ENCODE measurements at regions not wholly inside any gene's neighbourhood (a gene's known extent, or its start where the extent isn't known, plus 50 kb on each side); places are given as distances from the start of the nearest gene placed in this dataset.

- DNase-seq, result no peak
Measured at GRCh38 chr20:50344232-50345071, 153.8 kb downstream of the CEBPB start.

- DNase-seq, result no peak
Measured at GRCh38 chr20:50345712-50346373, 155.2 kb downstream of the CEBPB start.

GRCh38 chr20:50346374-50347283 lies 156.0 kb downstream of the CEBPB start:
- DNase-seq, result no peak

- DNase-seq, result no peak
Measured at GRCh38 chr20:50347284-50348063, 156.8 kb downstream of the CEBPB start.

- no peak for DNase-seq
Measured at GRCh38 chr20:50348096-50348495, 157.5 kb downstream of the CEBPB start.

- DNase-seq, result no peak
Measured at GRCh38 chr20:50350510-50351249, 159.5 kb upstream of the PTPN1 start.

GRCh38 chr20:50351541-50351940 lies 158.6 kb upstream of the PTPN1 start:
- no peak for DNase-seq

GRCh38 chr20:50353289-50353961 lies 156.8 kb upstream of the PTPN1 start:
- no peak for DNase-seq

GRCh38 chr20:50354721-50355589 lies 155.2 kb upstream of the PTPN1 start:
- DNase-seq, result no peak

- no peak for DNase-seq
Measured at GRCh38 chr20:50355590-50356524, 154.3 kb upstream of the PTPN1 start.

GRCh38 chr20:50356525-50356885 lies 153.7 kb upstream of the PTPN1 start:
- DNase-seq, result no peak

GRCh38 chr20:50356962-50357782 lies 153.0 kb upstream of the PTPN1 start:
- no peak for DNase-seq

- DNase-seq, result no peak
Measured at GRCh38 chr20:50357783-50358161, 152.4 kb upstream of the PTPN1 start.

- no peak for DNase-seq
Measured at GRCh38 chr20:50358166-50358565, 152.0 kb upstream of the PTPN1 start.

GRCh38 chr20:50358971-50359370 lies 151.2 kb upstream of the PTPN1 start:
- no peak for DNase-seq

GRCh38 chr20:50359607-50360217 lies 150.5 kb upstream of the PTPN1 start:
- DNase-seq, result no peak

GRCh38 chr20:50360218-50360672 lies 149.9 kb upstream of the PTPN1 start:
- DNase-seq, result no peak

GRCh38 chr20:50360921-50361320 lies 149.3 kb upstream of the PTPN1 start:
- no peak for DNase-seq
